HL-60 (cell line): ENCODE measurements at regions not wholly inside any gene's neighbourhood (a gene's known extent, or its start where the extent isn't known, plus 50 kb on each side); places are given as distances from the start of the nearest gene placed in this dataset.

Experiments used
- DNase-seq, 2 experiments: peaks; one replicate each; pipeline ENCODE4 v3.0.0-alpha.2; 2010 to 2020; ENCODE audit warnings: low read depth in 1 of 2, low spot score in 1 of 2
- H3K27ac ChIP-seq: fragments of 250-450 bp; sonication (Bioruptor Pico); replicated peaks from 2 replicates; pipeline ENCODE4 v1.5.1; 2020; ENCODE audit warnings: mild to moderate bottlenecking, moderate library complexity
- H3K27me3 ChIP-seq: fragments of 250-450 bp; sonication (Bioruptor Pico); 2 replicates; pipeline ENCODE4 v1.5.1; 2021; ENCODE audit warnings: mild to moderate bottlenecking, moderate library complexity; ENCODE audit not compliant: insufficient read depth, poor library complexity, severe bottlenecking
- H3K4me3 ChIP-seq: replicated peaks from 2 replicates; pipeline ENCODE4 v1.5.1; 2011; ENCODE audit warnings: mild to moderate bottlenecking, control low read depth, low read length; ENCODE audit not compliant: insufficient read depth
- GABPA ChIP-seq: IDR thresholded peaks from 2 replicates; pipeline ENCODE4 v1.6.1; 2012; ENCODE audit warnings: low read depth
- POLR2AphosphoS5 ChIP-seq: IDR thresholded peaks from 2 replicates; pipeline ENCODE4 v1.6.1; 2012; ENCODE audit warnings: low read depth
- SPI1 ChIP-seq: IDR thresholded peaks from 2 replicates; pipeline ENCODE4 v1.6.1; 2012; ENCODE audit warnings: low read depth, mild to moderate bottlenecking, borderline replicate concordance
- TF ChIP-seq, protein P1 (sequence below): IDR thresholded peaks from one replicate; pipeline ENCODE4 v1.5.1; 2011; ENCODE audit warnings: low read length, control low read depth, inconsistent platforms; ENCODE audit not compliant: insufficient read depth
- TF ChIP-seq, protein P2 (sequence below): IDR thresholded peaks from 2 replicates; pipeline ENCODE4 v1.6.1; 2012; ENCODE audit warnings: low read depth; ENCODE audit not compliant: insufficient replicate concordance

DNA sequence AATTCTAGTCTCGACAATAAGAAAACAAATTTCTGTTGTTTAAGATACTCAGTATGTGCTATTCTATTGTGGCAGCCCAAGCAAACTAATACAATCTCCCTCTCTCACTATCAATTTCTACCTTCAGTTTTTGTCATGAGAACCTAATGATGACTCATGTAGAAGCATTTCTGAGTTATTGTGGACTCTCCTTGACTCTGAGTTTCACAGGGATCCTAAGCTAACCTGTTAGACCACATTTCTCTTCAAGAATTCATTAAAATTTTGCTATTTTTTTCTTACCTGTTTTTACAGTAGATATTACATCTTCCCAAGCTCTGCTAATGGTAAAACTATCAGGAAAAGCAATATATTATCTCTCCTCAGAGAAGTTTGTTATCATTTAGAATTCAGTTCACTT lies 599.1 kb upstream of the TYRP1 start:
- DNase-seq = no peak
- H3K27ac ChIP-seq = no peak overlapping the region
- no peaks in the 10 kb centered on the region for H3K27me3 ChIP-seq
- TF ChIP-seq, protein P1, sequence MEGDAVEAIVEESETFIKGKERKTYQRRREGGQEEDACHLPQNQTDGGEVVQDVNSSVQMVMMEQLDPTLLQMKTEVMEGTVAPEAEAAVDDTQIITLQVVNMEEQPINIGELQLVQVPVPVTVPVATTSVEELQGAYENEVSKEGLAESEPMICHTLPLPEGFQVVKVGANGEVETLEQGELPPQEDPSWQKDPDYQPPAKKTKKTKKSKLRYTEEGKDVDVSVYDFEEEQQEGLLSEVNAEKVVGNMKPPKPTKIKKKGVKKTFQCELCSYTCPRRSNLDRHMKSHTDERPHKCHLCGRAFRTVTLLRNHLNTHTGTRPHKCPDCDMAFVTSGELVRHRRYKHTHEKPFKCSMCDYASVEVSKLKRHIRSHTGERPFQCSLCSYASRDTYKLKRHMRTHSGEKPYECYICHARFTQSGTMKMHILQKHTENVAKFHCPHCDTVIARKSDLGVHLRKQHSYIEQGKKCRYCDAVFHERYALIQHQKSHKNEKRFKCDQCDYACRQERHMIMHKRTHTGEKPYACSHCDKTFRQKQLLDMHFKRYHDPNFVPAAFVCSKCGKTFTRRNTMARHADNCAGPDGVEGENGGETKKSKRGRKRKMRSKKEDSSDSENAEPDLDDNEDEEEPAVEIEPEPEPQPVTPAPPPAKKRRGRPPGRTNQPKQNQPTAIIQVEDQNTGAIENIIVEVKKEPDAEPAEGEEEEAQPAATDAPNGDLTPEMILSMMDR = no peak
- TF ChIP-seq SPI1 = no peak
- no peak for TF ChIP-seq GABPA
- no peak for TF ChIP-seq POLR2AphosphoS5
- TF ChIP-seq, protein P2, sequence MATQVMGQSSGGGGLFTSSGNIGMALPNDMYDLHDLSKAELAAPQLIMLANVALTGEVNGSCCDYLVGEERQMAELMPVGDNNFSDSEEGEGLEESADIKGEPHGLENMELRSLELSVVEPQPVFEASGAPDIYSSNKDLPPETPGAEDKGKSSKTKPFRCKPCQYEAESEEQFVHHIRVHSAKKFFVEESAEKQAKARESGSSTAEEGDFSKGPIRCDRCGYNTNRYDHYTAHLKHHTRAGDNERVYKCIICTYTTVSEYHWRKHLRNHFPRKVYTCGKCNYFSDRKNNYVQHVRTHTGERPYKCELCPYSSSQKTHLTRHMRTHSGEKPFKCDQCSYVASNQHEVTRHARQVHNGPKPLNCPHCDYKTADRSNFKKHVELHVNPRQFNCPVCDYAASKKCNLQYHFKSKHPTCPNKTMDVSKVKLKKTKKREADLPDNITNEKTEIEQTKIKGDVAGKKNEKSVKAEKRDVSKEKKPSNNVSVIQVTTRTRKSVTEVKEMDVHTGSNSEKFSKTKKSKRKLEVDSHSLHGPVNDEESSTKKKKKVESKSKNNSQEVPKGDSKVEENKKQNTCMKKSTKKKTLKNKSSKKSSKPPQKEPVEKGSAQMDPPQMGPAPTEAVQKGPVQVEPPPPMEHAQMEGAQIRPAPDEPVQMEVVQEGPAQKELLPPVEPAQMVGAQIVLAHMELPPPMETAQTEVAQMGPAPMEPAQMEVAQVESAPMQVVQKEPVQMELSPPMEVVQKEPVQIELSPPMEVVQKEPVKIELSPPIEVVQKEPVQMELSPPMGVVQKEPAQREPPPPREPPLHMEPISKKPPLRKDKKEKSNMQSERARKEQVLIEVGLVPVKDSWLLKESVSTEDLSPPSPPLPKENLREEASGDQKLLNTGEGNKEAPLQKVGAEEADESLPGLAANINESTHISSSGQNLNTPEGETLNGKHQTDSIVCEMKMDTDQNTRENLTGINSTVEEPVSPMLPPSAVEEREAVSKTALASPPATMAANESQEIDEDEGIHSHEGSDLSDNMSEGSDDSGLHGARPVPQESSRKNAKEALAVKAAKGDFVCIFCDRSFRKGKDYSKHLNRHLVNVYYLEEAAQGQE = no peak
- H3K4me3 ChIP-seq = no peak overlapping the region

GRCh38 chr9:12095931-12096330 lies 597.3 kb upstream of the TYRP1 start:
- Histone ChIP-seq H3K4me3 (no peak overlapping the region), H3K27ac (no peak overlapping the region), H3K27me3 (no peaks in the 10 kb centered on the region)
- no peak for DNase-seq
- TF ChIP-seq, protein P1 = no peak
- TF ChIP-seq SPI1 = no peak

- Histone ChIP-seq H3K4me3 (no peak overlapping the region), H3K27me3 (no peaks in the 10 kb centered on the region), H3K27ac (no peak overlapping the region)
- DNase-seq = no peak
- TF ChIP-seq SPI1 (no peak), GABPA (no peak), POLR2AphosphoS5 (no peak)
- TF ChIP-seq, protein P2 = no peak
- TF ChIP-seq, protein P1 = no peak
These were observed 559.8 kb upstream of the TYRP1 start for GRCh38 chr9:12133416-12133815.

DNA sequence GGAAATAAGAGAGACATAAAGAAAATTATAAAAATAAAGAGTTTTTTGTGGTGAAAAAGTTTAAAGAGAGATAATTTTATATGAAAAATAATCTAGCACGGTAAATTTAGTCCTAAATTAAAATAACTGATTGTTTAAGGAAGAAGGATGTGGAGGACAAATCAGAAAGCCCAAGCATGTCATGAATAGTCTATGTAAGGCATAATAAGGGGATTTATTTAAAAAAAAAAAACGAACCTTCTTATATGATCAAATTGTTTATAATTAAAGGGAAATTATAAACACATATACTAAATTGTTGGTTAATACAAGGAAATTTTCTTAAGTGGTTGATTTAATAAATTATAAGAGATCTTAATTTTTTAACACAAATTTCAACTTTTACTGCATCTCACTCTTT lies 551.8 kb upstream of the TYRP1 start:
- TF ChIP-seq POLR2AphosphoS5 (no peak), SPI1 (no peak), GABPA (no peak)
- TF ChIP-seq, protein P2 = no peak
- TF ChIP-seq, protein P1 = no peak
- H3K27me3 ChIP-seq = no peaks in the 10 kb centered on the region
- no peak for DNase-seq
- no peak overlapping the region for H3K27ac ChIP-seq
- no peak overlapping the region for H3K4me3 ChIP-seq
